ENCODE measurements at regions not wholly inside any gene's neighbourhood (a gene's known extent, or its start where the extent isn't known, plus 50 kb on each side); places are given as distances from the start of the nearest gene placed in this dataset.
A peak's percentile ranks its signal among the peaks of the same experiment; 100 is the strongest.

DNA sequence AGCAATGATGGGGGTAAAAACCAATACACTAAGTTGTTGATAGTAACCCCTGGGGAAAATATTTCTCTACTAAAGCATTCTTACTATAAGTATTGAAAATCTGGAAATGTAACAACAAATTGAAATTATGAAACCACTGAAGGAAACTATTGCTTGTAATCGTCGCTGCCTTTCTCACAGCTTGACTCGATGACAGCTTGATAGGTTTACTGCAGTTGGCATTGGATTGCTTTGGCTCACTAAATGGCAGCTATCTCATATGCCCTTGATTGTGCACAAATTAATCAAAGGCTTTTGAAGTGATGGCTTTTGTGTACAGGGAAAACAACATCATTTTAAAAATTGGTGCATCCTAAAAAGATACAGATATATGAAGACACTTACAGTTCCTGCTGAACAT is 419.6 kb upstream of the TENM3 start:
- ATAC-seq, result no peak

DNA sequence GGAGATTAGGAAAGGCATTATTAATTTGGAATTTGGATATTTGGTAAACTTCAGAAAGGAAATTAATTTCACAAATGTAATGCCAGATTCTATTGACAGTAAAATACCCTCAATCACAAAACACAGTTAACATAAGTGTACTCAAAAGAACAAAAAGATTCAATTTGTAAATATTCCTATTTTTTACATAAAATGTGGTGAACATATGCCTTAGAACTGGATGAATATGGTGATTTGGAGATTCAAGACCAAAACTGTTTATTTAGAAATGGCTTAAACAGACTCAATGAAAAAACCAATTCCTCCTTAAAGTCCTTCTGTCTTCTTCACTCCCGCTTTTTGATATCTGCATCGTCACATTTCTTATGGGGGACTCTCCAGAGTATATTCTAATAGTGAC is 417.6 kb upstream of the TENM3 start:
- Histone ChIP-seq H3K4me1 (no peaks in the 10 kb centered on the region), H3K9me3 (no peaks in the 10 kb centered on the region), H3K36me3 (no peaks in the 10 kb centered on the region), H3K4me3 (no peak overlapping the region), H3K27ac (no peak overlapping the region), H3K27me3 (no peaks in the 10 kb centered on the region)
- ATAC-seq (no peak), DNase-seq (no peak)
- intact Hi-C loops (cut with DNase I), result no loop called here
- TF ChIP-seq, protein P1, sequence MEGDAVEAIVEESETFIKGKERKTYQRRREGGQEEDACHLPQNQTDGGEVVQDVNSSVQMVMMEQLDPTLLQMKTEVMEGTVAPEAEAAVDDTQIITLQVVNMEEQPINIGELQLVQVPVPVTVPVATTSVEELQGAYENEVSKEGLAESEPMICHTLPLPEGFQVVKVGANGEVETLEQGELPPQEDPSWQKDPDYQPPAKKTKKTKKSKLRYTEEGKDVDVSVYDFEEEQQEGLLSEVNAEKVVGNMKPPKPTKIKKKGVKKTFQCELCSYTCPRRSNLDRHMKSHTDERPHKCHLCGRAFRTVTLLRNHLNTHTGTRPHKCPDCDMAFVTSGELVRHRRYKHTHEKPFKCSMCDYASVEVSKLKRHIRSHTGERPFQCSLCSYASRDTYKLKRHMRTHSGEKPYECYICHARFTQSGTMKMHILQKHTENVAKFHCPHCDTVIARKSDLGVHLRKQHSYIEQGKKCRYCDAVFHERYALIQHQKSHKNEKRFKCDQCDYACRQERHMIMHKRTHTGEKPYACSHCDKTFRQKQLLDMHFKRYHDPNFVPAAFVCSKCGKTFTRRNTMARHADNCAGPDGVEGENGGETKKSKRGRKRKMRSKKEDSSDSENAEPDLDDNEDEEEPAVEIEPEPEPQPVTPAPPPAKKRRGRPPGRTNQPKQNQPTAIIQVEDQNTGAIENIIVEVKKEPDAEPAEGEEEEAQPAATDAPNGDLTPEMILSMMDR (IDR thresholded peaks at IDR 0.05), result no peak

More for the DNA sequence above, 419.6 kb upstream of the TENM3 start:
- intact Hi-C loops (cut with DNase I), result no loop called here
- H3K4me1 ChIP-seq, result no peaks in the 10 kb centered on the region
- no peak overlapping the region for H3K27ac ChIP-seq
- no peak for DNase-seq
- no peaks in the 10 kb centered on the region for H3K36me3 ChIP-seq
- H3K27me3 ChIP-seq, result no peaks in the 10 kb centered on the region
- no peaks in the 10 kb centered on the region for H3K9me3 ChIP-seq
- H3K4me3 ChIP-seq, result no peak overlapping the region
- TF ChIP-seq, protein P1 (IDR thresholded peaks at IDR 0.05), result no peak

DNA sequence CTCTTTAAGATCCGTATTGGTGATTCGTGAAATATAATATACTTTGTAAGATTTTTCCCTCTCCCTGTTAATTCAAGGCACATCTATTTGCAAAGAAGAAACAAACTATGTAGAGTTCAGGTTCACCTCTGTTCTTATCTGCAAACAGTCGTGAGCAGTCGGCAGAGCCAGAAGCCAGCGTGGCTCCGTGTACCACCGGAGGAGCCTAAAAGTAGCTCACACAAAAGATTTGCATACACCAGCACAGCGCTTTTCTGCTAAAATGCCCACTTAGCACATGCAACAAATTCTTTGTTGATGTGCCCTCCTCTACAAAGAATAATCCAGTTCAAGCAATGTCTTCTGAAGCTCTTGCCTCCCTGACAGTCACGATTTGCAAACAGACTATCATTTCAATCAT is 416.0 kb upstream of the TENM3 start:
- H3K27ac ChIP-seq, result no peak overlapping the region
- H3K27me3 ChIP-seq, result no peaks in the 10 kb centered on the region
- no peaks in the 10 kb centered on the region for H3K4me1 ChIP-seq
- DNase-seq, result peak in 1 of 4 donors; percentile 55
- no peak overlapping the region for H3K4me3 ChIP-seq
- intact Hi-C loops (cut with DNase I), result no loop called here
- TF ChIP-seq, protein P1 (IDR thresholded peaks at IDR 0.05), result no peak
- H3K9me3 ChIP-seq, result no peaks in the 10 kb centered on the region
- no peaks in the 10 kb centered on the region for H3K36me3 ChIP-seq
- no peak for ATAC-seq

DNA sequence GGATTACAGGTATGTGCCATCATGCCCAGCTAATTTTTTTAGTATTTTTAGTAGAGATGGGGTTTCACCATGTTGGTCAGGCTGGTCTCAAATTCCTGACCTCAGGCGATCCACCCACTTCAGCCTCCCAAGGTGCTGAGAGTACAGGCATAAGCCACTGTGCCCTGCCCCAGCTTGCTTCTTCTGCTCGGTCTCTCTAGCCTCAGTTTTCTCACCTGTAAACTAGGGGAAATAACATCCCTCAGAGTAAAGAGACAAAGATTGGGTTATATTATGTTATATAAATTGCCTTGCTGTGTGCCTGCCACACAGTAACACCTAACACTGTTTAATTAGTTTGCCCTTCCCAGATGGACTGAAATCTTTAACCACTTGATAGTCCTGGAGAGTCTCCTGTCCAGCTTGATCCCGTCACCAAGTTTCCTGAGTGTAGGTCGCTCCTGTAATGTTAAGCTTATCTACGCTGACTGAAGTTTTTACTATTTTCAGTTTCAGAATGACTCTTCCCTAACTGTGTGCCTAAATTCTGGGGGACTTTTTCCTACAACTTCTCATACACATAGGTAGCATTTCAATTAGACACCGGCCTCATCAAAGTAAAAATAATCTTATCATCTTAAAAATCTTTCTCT is 412.7 kb upstream of the TENM3 start:
- Histone ChIP-seq H3K36me3 (no peaks in the 10 kb centered on the region), H3K9me3 (no peaks in the 10 kb centered on the region), H3K4me3 (no peak overlapping the region), H3K27me3 (no peaks in the 10 kb centered on the region), H3K27ac (no peak overlapping the region), H3K4me1 (no peaks in the 10 kb centered on the region)
- ATAC-seq (no peak), DNase-seq (no peak)
- intact Hi-C loops (cut with DNase I), result no loop called here
- TF ChIP-seq, protein P1 (IDR thresholded peaks at IDR 0.05), result no peak

DNA sequence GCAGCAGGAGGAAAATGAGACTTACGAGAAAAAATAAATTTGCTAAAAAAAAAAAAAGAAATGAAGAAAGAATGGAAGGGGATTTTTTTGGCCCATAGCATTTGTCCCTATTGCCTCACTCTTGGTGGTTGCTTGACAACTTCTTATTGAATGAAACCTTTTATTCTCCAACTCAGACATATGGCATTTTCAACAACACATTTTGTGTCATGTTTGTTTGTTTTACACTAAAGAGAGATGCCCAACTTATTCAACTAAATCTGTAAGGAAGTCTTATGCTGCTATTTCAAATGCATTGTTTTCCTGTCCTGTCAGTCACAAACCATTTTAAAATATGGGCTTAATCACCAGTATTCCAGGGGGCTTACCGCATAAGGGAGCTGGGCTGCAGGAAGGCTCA is 409.1 kb upstream of the TENM3 start:
- Histone ChIP-seq H3K4me3 (no peak overlapping the region), H3K27me3 (no peaks in the 10 kb centered on the region), H3K9me3 (no peaks in the 10 kb centered on the region), H3K4me1 (no peaks in the 10 kb centered on the region), H3K36me3 (no peaks in the 10 kb centered on the region), H3K27ac (no peak overlapping the region)
- TF ChIP-seq, protein P1 (IDR thresholded peaks at IDR 0.05), result no peak
- ATAC-seq, result no peak
- DNase-seq, result no peak
- intact Hi-C loops (cut with DNase I), result no loop called here
